Uterus (tissue), 2 donors: ENCODE measurements at regions not wholly inside any gene's neighbourhood (a gene's known extent, or its start where the extent isn't known, plus 50 kb on each side); places are given as distances from the start of the nearest gene placed in this dataset.

ENCODE experiments used
- POLR2A ChIP-seq, 2 donors: fragments of 450-650 bp; IDR thresholded peaks; one replicate each; pipeline ENCODE4 v1.6.1; 2016; ENCODE audit warnings: antibody characterized with exemption in 2 of 2, mild to moderate bottlenecking in 1 of 2, moderate library complexity in 1 of 2
- TF ChIP-seq, protein P1 (sequence below), 4 experiments: fragments of 200-600 bp in 2 of 4; fragments of 450-650 bp in 2 of 4; sonication (generic) in 2 of 4; IDR thresholded peaks; one replicate each; pipeline ENCODE4 v1.5.1; 2016 to 2019; ENCODE audit warnings: antibody characterized with exemption in 4 of 4, mild to moderate bottlenecking in 2 of 4, moderate library complexity in 1 of 4

DNA sequence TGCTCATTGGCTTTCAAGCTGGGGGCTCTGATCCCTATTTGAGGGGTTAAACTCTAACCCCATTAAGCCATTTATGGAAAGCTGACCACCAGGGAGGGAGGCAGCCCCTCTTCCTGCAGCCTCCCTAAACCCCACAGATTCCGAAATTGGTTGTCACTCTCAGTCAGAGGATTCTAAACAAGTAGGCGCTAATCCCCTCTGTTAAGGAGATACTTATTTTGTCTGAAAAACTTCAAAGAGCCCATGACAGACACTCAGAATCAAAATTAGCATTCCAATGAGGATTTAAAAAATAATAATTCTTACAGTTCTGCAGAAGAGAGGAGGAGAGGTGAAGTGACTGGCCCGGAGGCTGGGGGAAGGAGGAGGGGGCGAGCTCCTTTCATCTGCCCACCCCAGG is 69.7 kb upstream of the LMO1 start:
- TF ChIP-seq, protein P1, sequence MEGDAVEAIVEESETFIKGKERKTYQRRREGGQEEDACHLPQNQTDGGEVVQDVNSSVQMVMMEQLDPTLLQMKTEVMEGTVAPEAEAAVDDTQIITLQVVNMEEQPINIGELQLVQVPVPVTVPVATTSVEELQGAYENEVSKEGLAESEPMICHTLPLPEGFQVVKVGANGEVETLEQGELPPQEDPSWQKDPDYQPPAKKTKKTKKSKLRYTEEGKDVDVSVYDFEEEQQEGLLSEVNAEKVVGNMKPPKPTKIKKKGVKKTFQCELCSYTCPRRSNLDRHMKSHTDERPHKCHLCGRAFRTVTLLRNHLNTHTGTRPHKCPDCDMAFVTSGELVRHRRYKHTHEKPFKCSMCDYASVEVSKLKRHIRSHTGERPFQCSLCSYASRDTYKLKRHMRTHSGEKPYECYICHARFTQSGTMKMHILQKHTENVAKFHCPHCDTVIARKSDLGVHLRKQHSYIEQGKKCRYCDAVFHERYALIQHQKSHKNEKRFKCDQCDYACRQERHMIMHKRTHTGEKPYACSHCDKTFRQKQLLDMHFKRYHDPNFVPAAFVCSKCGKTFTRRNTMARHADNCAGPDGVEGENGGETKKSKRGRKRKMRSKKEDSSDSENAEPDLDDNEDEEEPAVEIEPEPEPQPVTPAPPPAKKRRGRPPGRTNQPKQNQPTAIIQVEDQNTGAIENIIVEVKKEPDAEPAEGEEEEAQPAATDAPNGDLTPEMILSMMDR (IDR thresholded peaks at IDR 0.05) = no peak
- TF ChIP-seq POLR2A (IDR thresholded peaks at IDR 0.05) = no peak
